ENCODE measurements at regions not wholly inside any gene's neighbourhood (a gene's known extent, or its start where the extent isn't known, plus 50 kb on each side); places are given as distances from the start of the nearest gene placed in this dataset.
A peak's percentile ranks its signal among the peaks of the same experiment; 100 is the strongest.

- peaks cover 0 to 35% (median 12%) of the 10 kb centered on the region in 7 donors for H3K27me3 ChIP-seq (replicated peaks in 1 of 7)
- TF ChIP-seq POLR2A (IDR thresholded peaks at IDR 0.05) = no peak
- no peak for TF ChIP-seq POLR2AphosphoS5 (IDR thresholded peaks at IDR 0.05)
- TF ChIP-seq, protein P1, sequence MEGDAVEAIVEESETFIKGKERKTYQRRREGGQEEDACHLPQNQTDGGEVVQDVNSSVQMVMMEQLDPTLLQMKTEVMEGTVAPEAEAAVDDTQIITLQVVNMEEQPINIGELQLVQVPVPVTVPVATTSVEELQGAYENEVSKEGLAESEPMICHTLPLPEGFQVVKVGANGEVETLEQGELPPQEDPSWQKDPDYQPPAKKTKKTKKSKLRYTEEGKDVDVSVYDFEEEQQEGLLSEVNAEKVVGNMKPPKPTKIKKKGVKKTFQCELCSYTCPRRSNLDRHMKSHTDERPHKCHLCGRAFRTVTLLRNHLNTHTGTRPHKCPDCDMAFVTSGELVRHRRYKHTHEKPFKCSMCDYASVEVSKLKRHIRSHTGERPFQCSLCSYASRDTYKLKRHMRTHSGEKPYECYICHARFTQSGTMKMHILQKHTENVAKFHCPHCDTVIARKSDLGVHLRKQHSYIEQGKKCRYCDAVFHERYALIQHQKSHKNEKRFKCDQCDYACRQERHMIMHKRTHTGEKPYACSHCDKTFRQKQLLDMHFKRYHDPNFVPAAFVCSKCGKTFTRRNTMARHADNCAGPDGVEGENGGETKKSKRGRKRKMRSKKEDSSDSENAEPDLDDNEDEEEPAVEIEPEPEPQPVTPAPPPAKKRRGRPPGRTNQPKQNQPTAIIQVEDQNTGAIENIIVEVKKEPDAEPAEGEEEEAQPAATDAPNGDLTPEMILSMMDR (IDR thresholded peaks at IDR 0.05 in 8 of 11, conservative IDR thresholded peaks at IDR 0.05 in 3 of 11) = no peak
- DNase-seq = peak; percentile 72
- no peak overlapping the region for H3K27ac ChIP-seq
- H3K9me3 ChIP-seq = no peaks in the 10 kb centered on the region
- H3K36me3 ChIP-seq = no peaks in the 10 kb centered on the region
- intact Hi-C loops (cut with DNase I; ENCODE audit: low total_unique reads) = no loop called here
- 33 to 71% (median 56%) methylated on average over 3 to 39 of the region's 39 CpGs for WGBS, 5 donors
- H3K4me3 ChIP-seq = no peak overlapping the region
- H3K4me1 ChIP-seq = no peaks in the 10 kb centered on the region
Measured at GRCh38 chrX:107323786-107324492, 117.5 kb downstream of the DNAAF6 start.

- H3K36me3 ChIP-seq = no peaks in the 10 kb centered on the region
- H3K4me1 ChIP-seq = no peaks in the 10 kb centered on the region
- WGBS, 5 donors = 8 to 40% (median 16%) methylated on average over 7 to 23 of the region's 23 CpGs
- H3K27me3 ChIP-seq (replicated peaks in 1 of 7) = peaks cover 0 to 42% (median 12%) of the 10 kb centered on the region in 7 donors
- TF ChIP-seq POLR2AphosphoS5 (IDR thresholded peaks at IDR 0.05) (no peak), POLR2A (IDR thresholded peaks at IDR 0.05) (no peak)
- TF ChIP-seq, protein P1 (IDR thresholded peaks at IDR 0.05 in 8 of 11, conservative IDR thresholded peaks at IDR 0.05 in 3 of 11) = no peak
- peak; percentile 78 for DNase-seq
- no peak overlapping the region for H3K4me3 ChIP-seq
- H3K9me3 ChIP-seq = no peaks in the 10 kb centered on the region
- intact Hi-C loops (cut with DNase I; ENCODE audit: low total_unique reads) = no loop called here
- no peak overlapping the region for H3K27ac ChIP-seq
Measured at GRCh38 chrX:107324493-107325310, 118.3 kb downstream of the DNAAF6 start.

- H3K36me3 ChIP-seq = no peaks in the 10 kb centered on the region
- DNase-seq = no peak
- TF ChIP-seq POLR2AphosphoS5 (IDR thresholded peaks at IDR 0.05) = no peak
- TF ChIP-seq POLR2A (IDR thresholded peaks at IDR 0.05) = no peak
- TF ChIP-seq, protein P1 (IDR thresholded peaks at IDR 0.05 in 8 of 11, conservative IDR thresholded peaks at IDR 0.05 in 3 of 11) = no peak
- intact Hi-C loops (cut with DNase I; ENCODE audit: low total_unique reads) = no loop called here
- H3K9me3 ChIP-seq = no peaks in the 10 kb centered on the region
- no peak overlapping the region for H3K4me3 ChIP-seq
- H3K27me3 ChIP-seq (replicated peaks in 1 of 7) = peaks cover 0 to 45% (median 12%) of the 10 kb centered on the region in 7 donors
- H3K27ac ChIP-seq = no peak overlapping the region
- WGBS, 5 donors = 79 to 96% (median 89%) methylated on average over 3 to 9 of the region's 9 CpGs
- H3K4me1 ChIP-seq = no peaks in the 10 kb centered on the region
Measured at GRCh38 chrX:107325467-107325866, 119.1 kb downstream of the DNAAF6 start.

- Histone ChIP-seq H3K36me3 (no peaks in the 10 kb centered on the region), H3K9me3 (no peaks in the 10 kb centered on the region), H3K27me3 (replicated peaks in 1 of 7) (peaks cover 0 to 11% (median 0%) of the 10 kb centered on the region in 7 donors), H3K27ac (no peak overlapping the region), H3K4me1 (no peaks in the 10 kb centered on the region), H3K4me3 (no peak overlapping the region)
- intact Hi-C loops (cut with DNase I; ENCODE audit: low total_unique reads) = no loop called here
- WGBS, 5 donors = 55 to 68% (median 65%) methylated on average over 4 of the region's 4 CpGs
- TF ChIP-seq POLR2AphosphoS5 (IDR thresholded peaks at IDR 0.05) (no peak), POLR2A (IDR thresholded peaks at IDR 0.05) (no peak)
- TF ChIP-seq, protein P1 (IDR thresholded peaks at IDR 0.05 in 8 of 11, conservative IDR thresholded peaks at IDR 0.05 in 3 of 11) = no peak
- DNase-seq = no peak
Measured at GRCh38 chrX:107348051-107348450, 101.4 kb upstream of the FRMPD3 start.

Data from spleen (tissue), 11 donors.